ENCODE measurements at regions not wholly inside any gene's neighbourhood (a gene's known extent, or its start where the extent isn't known, plus 50 kb on each side); places are given as distances from the start of the nearest gene placed in this dataset.

DNA sequence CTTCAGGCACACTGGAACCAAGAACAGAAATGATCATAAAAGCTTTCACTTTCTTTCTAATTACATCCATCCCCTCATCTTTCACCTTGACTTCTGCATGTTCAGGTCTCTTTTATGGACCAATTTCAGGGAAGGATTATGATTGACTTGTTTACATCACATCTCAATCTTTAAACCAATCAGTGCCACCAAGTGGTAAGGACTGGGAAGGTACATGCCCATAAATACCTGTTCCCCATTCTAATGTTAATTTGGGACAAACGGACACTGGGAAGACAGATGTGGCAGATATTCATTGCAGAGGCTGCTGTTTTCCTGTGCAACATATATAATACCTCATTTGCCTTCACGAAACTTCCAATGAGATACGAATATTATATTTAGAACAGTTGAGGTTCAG, 978.1 kb downstream of the GALC start:
- TF ChIP-seq EZH2phosphoT487 (IDR thresholded peaks at IDR 0.05; ENCODE audit: borderline replicate concordance, low read length) = no peak
- TF ChIP-seq, protein P1, sequence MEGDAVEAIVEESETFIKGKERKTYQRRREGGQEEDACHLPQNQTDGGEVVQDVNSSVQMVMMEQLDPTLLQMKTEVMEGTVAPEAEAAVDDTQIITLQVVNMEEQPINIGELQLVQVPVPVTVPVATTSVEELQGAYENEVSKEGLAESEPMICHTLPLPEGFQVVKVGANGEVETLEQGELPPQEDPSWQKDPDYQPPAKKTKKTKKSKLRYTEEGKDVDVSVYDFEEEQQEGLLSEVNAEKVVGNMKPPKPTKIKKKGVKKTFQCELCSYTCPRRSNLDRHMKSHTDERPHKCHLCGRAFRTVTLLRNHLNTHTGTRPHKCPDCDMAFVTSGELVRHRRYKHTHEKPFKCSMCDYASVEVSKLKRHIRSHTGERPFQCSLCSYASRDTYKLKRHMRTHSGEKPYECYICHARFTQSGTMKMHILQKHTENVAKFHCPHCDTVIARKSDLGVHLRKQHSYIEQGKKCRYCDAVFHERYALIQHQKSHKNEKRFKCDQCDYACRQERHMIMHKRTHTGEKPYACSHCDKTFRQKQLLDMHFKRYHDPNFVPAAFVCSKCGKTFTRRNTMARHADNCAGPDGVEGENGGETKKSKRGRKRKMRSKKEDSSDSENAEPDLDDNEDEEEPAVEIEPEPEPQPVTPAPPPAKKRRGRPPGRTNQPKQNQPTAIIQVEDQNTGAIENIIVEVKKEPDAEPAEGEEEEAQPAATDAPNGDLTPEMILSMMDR (IDR thresholded peaks at IDR 0.05; ENCODE audit: low read depth, low read length, poor library complexity, severe bottlenecking) = no peak
